ENCODE measurements at regions not wholly inside any gene's neighbourhood (a gene's known extent, or its start where the extent isn't known, plus 50 kb on each side); places are given as distances from the start of the nearest gene placed in this dataset.
A peak's percentile ranks its signal among the peaks of the same experiment; 100 is the strongest.
"Not testable (repeated sequence)": the region's sequence is repeated elsewhere in the genome, so short reads cannot be mapped to it uniquely, and the experiment has no call there.

GRCh38 chr18:75691483-75691882 lies 264.0 kb upstream of the SMIM21 start:
- H3K36me3 ChIP-seq (ENCODE audit: insufficient read depth) = no peaks in the 10 kb centered on the region
- H3K4me1 ChIP-seq (ENCODE audit: insufficient read depth) = no peaks in the 10 kb centered on the region
- no peak overlapping the region for H3K4me3 ChIP-seq (ENCODE audit: low read depth, low read length)
- WGBS = 90% methylated on average over 8 of the region's 8 CpGs
- no peak overlapping the region for H3K27ac ChIP-seq (ENCODE audit: low read depth)
- no peak for DNase-seq (ENCODE audit: extremely low spot score)

- not testable (repeated sequence) for H3K4me1 ChIP-seq (ENCODE audit: insufficient read depth); H3K36me3 ChIP-seq (ENCODE audit: insufficient read depth); DNase-seq (ENCODE audit: extremely low spot score); H3K27ac ChIP-seq (ENCODE audit: low read depth); H3K4me3 ChIP-seq (ENCODE audit: low read depth, low read length)
- WGBS = over 99% methylated on average over 3 of the region's 3 CpGs
Measured at GRCh38 chr18:75690283-75690682, 262.8 kb upstream of the SMIM21 start.

DNA sequence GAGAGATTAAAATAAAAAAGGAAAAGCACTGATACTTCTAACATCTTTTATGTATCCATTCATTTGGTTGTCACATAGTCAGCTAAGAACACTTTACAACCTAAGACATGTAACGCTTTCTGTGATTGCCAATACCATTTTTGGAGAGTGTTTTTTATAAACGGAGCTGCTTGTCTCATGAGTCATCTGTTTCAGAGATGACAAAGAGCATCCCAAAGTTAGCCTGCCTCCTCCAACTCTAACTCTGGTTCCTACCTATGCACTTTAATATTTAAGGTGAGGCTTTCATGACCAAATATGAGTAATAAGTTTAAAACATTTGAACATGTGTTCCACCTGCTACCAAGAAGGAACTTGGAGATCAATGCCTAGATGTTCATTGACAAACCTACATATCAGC lies 260.1 kb upstream of the SMIM21 start:
- H3K27ac ChIP-seq (ENCODE audit: low read depth) = no peak overlapping the region
- H3K4me3 ChIP-seq (ENCODE audit: low read depth, low read length) = no peak overlapping the region
- 33% methylated on average over 2 of the region's 2 CpGs for WGBS
- H3K4me1 ChIP-seq (ENCODE audit: insufficient read depth) = no peaks in the 10 kb centered on the region
- DNase-seq (ENCODE audit: extremely low spot score) = no peak
- H3K36me3 ChIP-seq (ENCODE audit: insufficient read depth) = no peaks in the 10 kb centered on the region

DNA sequence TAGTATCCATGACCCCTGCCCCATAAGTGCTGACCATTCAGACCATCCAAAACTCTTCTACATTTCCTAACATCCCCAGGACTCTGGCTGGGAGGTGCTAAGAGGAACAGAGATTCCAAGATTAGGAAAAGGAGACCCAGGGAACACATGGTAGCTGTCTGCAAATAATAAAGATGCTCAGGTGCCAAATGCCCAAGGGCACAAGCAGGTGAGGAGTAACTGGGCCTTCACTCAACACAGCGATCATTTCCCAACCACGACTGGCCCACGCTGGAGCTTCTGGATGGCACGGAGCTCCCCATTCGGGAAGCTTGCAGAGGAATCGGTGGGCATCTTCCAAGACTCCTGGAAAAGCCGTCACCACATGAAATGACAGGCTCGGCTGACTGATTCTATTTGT lies 255.9 kb upstream of the SMIM21 start:
- WGBS = 96% methylated on average over 8 of the region's 8 CpGs
- no peaks in the 10 kb centered on the region for H3K4me1 ChIP-seq (ENCODE audit: insufficient read depth)
- H3K4me3 ChIP-seq (ENCODE audit: low read depth, low read length) = no peak overlapping the region
- H3K27ac ChIP-seq (ENCODE audit: low read depth) = no peak overlapping the region
- no peaks in the 10 kb centered on the region for H3K36me3 ChIP-seq (ENCODE audit: insufficient read depth)
- no peak for DNase-seq (ENCODE audit: extremely low spot score)

DNA sequence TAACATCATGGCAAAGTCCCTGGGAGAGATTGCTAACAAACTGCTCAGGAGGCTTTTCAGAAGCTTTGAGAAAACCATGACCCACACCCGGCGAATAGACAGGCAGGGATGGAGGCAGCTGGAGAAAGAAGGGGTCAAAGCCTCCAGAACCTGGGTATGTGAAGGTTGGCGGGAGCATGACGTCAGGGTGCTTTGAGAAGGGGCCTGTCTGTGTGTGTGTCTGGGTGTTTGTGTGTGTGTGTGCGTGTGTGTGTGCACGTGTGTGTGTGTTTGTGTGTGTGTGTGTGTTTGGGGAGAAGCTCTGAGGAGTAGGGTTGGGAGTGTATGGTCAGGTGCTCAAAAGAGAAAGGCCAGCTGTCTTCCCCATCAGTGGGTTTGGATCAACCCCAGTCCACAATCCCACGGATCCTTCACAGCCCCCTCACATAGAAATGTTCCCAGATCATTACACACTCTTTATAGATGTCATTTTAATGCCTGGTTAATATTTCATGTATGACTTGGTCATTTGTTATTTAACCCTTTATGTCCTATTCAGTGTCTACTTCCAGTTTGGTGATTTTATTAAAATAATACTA lies 254.1 kb upstream of the SMIM21 start:
- H3K36me3 ChIP-seq (ENCODE audit: insufficient read depth) = no peaks in the 10 kb centered on the region
- H3K4me1 ChIP-seq (ENCODE audit: insufficient read depth) = no peaks in the 10 kb centered on the region
- DNase-seq (ENCODE audit: extremely low spot score) = no peak
- no peak overlapping the region for H3K4me3 ChIP-seq (ENCODE audit: low read depth, low read length)
- H3K27ac ChIP-seq (ENCODE audit: low read depth) = no peak overlapping the region
- WGBS = 90% methylated on average over 7 of the region's 7 CpGs

- no peak for DNase-seq (ENCODE audit: extremely low spot score)
- Histone ChIP-seq H3K27ac (ENCODE audit: low read depth) (no peak overlapping the region), H3K36me3 (ENCODE audit: insufficient read depth) (no peaks in the 10 kb centered on the region), H3K4me1 (ENCODE audit: insufficient read depth) (no peaks in the 10 kb centered on the region), H3K4me3 (ENCODE audit: low read depth, low read length) (peak overlapping the region; percentile 34)
- WGBS = 57% methylated on average over 13 of the region's 13 CpGs
Measured at GRCh38 chr18:75679331-75679730, 251.8 kb upstream of the SMIM21 start.

DNA sequence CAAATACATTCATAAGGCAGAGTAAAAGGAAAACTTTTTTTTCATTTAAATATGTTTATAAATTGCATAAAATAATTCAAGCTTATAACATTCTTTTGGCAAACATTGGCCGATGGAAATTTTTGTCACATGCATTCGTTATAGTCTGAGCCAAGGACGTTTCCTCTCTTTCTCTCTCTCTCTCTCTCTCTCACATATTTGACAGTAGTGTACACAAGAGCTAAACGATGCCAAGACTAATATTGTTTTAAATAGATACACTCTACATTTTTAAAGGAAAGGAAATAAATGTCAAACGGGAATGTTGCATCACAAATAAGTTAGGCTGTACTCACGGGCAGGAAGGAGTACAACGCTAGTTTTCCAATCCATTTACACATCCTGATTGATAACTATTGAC lies 251.1 kb upstream of the SMIM21 start:
- no peak for DNase-seq (ENCODE audit: extremely low spot score)
- Histone ChIP-seq H3K4me1 (ENCODE audit: insufficient read depth) (no peaks in the 10 kb centered on the region), H3K27ac (ENCODE audit: low read depth) (no peak overlapping the region), H3K36me3 (ENCODE audit: insufficient read depth) (no peaks in the 10 kb centered on the region), H3K4me3 (ENCODE audit: low read depth, low read length) (peak overlapping the region; percentile 34)
- WGBS = 14% methylated on average over 7 of the region's 7 CpGs

GRCh38 chr18:75677696-75678455 lies 250.4 kb upstream of the SMIM21 start:
- Histone ChIP-seq H3K27ac (ENCODE audit: low read depth) (no peak overlapping the region), H3K36me3 (ENCODE audit: insufficient read depth) (no peaks in the 10 kb centered on the region), H3K4me1 (ENCODE audit: insufficient read depth) (no peaks in the 10 kb centered on the region), H3K4me3 (ENCODE audit: low read depth, low read length) (no peak overlapping the region)
- no peak for DNase-seq (ENCODE audit: extremely low spot score)
- WGBS = 34% methylated on average over 2 of the region's 2 CpGs

DNA sequence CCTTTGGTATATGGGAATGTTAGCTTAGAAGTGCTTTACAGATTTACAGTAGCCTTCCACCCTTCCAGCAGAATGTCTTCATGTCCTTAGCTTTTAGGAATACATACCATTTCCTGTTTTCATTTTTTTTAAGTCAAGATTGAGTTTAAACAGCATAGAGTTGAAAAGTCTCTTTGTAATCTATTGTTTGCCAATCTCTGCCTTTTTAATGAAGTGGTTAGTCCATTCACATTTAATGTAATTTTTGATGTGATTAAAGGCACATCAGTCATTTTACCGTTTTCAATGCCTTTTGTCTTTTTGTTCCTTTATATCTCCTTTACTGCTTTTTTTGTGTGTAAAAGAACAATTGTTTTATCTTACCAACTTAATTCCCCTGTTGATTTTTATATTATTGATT lies 233.4 kb upstream of the SMIM21 start:
- 84% methylated on average over 1 of the region's 1 CpG for WGBS
- no peaks in the 10 kb centered on the region for H3K4me1 ChIP-seq (ENCODE audit: insufficient read depth)
- no peak overlapping the region for H3K27ac ChIP-seq (ENCODE audit: low read depth)
- H3K4me3 ChIP-seq (ENCODE audit: low read depth, low read length) = no peak overlapping the region
- DNase-seq (ENCODE audit: extremely low spot score) = no peak
- no peaks in the 10 kb centered on the region for H3K36me3 ChIP-seq (ENCODE audit: insufficient read depth)

DNA sequence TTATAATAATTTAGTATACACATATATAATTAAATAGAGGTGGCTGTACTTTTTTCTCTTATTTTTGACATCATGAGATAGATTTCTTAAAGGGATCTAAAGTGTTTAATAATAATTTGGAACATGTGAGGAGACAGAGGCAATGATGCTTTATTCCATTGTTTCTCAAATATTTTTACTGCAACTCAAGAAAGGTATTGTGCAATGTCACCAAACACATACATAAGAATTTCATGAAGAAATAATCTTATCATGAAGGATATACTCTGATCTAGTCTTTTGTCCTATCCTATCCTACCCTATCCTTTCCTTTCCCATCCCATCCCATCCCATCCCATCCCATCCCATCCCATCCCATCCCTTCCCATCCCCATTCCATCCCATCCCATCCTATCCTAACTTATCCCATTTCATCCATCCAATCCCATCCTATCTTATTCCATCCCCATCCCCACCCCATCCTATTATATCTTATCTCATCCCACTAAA lies 232.1 kb upstream of the SMIM21 start:
- Histone ChIP-seq H3K4me1 (ENCODE audit: insufficient read depth) (peaks cover 2% of the 10 kb centered on the region), H3K27ac (ENCODE audit: low read depth) (no peak overlapping the region), H3K4me3 (ENCODE audit: low read depth, low read length) (no peak overlapping the region), H3K36me3 (ENCODE audit: insufficient read depth) (no peaks in the 10 kb centered on the region)
- no peak for DNase-seq (ENCODE audit: extremely low spot score)

DNA sequence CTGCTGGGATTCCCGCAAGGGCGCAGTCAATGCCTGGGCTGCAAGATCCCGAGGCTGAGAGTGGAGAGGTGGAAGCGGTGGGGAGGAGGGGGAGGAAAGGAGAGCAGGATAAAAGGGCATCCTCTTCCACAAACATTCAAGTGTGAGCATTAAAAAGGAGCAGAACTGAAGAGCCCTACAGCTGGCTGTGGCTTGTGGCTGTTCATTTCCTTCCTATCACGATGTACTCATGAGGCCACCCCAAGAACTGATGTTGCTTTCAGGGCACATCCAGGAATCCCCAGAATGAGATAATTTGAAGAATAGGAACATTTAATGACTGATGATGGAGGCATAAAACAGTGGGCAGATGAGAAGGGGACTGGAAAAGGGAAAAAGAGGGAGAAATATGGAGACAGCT lies 230.8 kb upstream of the SMIM21 start:
- no peak overlapping the region for H3K27ac ChIP-seq (ENCODE audit: low read depth)
- WGBS = 68% methylated on average over 5 of the region's 5 CpGs
- no peak for DNase-seq (ENCODE audit: extremely low spot score)
- peaks cover 2% of the 10 kb centered on the region for H3K4me1 ChIP-seq (ENCODE audit: insufficient read depth)
- no peak overlapping the region for H3K4me3 ChIP-seq (ENCODE audit: low read depth, low read length)
- H3K36me3 ChIP-seq (ENCODE audit: insufficient read depth) = no peaks in the 10 kb centered on the region

- WGBS = 87% methylated on average over 6 of the region's 6 CpGs
- peaks cover 2% of the 10 kb centered on the region for H3K4me1 ChIP-seq (ENCODE audit: insufficient read depth)
- H3K4me3 ChIP-seq (ENCODE audit: low read depth, low read length) = no peak overlapping the region
- no peak overlapping the region for H3K27ac ChIP-seq (ENCODE audit: low read depth)
- no peaks in the 10 kb centered on the region for H3K36me3 ChIP-seq (ENCODE audit: insufficient read depth)
- no peak for DNase-seq (ENCODE audit: extremely low spot score)
Measured at GRCh38 chr18:75656563-75657247, 229.2 kb upstream of the SMIM21 start.

DNA sequence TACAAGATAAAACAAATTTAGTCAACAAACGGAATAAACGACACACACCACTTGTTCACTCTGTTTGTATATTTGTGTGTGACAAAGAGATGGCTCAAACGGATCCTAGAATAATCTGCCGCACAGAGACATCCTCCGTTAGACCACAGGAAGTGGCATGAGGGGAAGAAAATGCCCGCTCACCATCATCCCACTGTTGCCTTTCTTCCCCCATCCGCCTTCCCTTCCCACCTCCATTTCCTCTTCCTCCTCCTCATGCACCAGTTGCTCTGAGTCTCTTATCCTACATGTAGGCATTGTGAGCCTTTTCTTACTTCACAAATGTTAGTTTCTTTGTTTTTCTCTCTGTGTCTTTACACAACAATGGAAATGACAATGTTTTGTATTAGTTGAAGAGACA lies 228.5 kb upstream of the SMIM21 start:
- Histone ChIP-seq H3K4me1 (ENCODE audit: insufficient read depth) (peaks cover 2% of the 10 kb centered on the region), H3K4me3 (ENCODE audit: low read depth, low read length) (no peak overlapping the region), H3K36me3 (ENCODE audit: insufficient read depth) (no peaks in the 10 kb centered on the region), H3K27ac (ENCODE audit: low read depth) (no peak overlapping the region)
- DNase-seq (ENCODE audit: extremely low spot score) = no peak
- WGBS = 79% methylated on average over 7 of the region's 7 CpGs

Data from urinary bladder (tissue), 3 donors.